ENCODE measurements at regions not wholly inside any gene's neighbourhood (a gene's known extent, or its start where the extent isn't known, plus 50 kb on each side); places are given as distances from the start of the nearest gene placed in this dataset.
"Not testable (repeated sequence)": the region's sequence is repeated elsewhere in the genome, so short reads cannot be mapped to it uniquely, and the experiment has no call there.

- 100% methylated on average over 1 of the region's 5 CpGs; no CpG with 5 or more reads in 1 of the 2 experiments for WGBS, 2 experiments (ENCODE audit: extremely low coverage in 2 of 2, insufficient read length in 1 of 2)
- ATAC-seq (ENCODE audit: low read depth); H4K91ac ChIP-seq (ENCODE audit: insufficient read depth, low read depth, low read length); CTCF ChIA-PET; H3K36me3 ChIP-seq (ENCODE audit: control insufficient read depth, insufficient read depth, low read length); H2BK120ac ChIP-seq (ENCODE audit: low read depth, low read length); H3K4me3 ChIP-seq (ENCODE audit: insufficient read depth, low read depth, low read length); H3K18ac ChIP-seq (ENCODE audit: low read depth, low read length); H2BK5ac ChIP-seq (ENCODE audit: low read depth, low read length, poor library complexity, severe bottlenecking); H4K8ac ChIP-seq (ENCODE audit: low read depth in 2 of 2, low read length in 2 of 2); H4K5ac ChIP-seq (ENCODE audit: low read depth, low read length); H3K9ac ChIP-seq (ENCODE audit: low read depth, low read length); POLR2A ChIA-PET (ENCODE audit: unreplicated experiment); in situ Hi-C loops (cut with MboI; ENCODE audit: low sequenced_read_pairs); H3K4me2 ChIP-seq (ENCODE audit: low read depth, low read length); H3K27me3 ChIP-seq (ENCODE audit: control insufficient read depth, insufficient read depth, low read length); H3K23ac ChIP-seq (ENCODE audit: low read depth, low read length); DNase-seq; H3K27ac ChIP-seq (ENCODE audit: insufficient read depth, low read length); H2BK15ac ChIP-seq (ENCODE audit: low read depth, low read length); H3K4ac ChIP-seq (ENCODE audit: low read depth, low read length); H2AK9ac ChIP-seq (replicated peaks; ENCODE audit: low read depth, low read length, poor library complexity); H3K14ac ChIP-seq (replicated peaks; ENCODE audit: low read depth, low read length); H2BK20ac ChIP-seq (ENCODE audit: low read depth, low read length); H3K9me1 ChIP-seq (ENCODE audit: insufficient read depth, low read length); BruUV-seq (replicated peaks); H3K56ac ChIP-seq (ENCODE audit: extremely low read depth, insufficient read depth, low read length); H3K79me1 ChIP-seq (ENCODE audit: low read depth in 1 of 2, low read length in 2 of 2); H3K4me1 ChIP-seq (ENCODE audit: control insufficient read depth, insufficient read depth, low read length); H2AFZ ChIP-seq (replicated peaks; ENCODE audit: low read length, poor library complexity); H2AK5ac ChIP-seq (ENCODE audit: low read depth, low read length); dilution Hi-C loops (cut with HindIII; ENCODE audit: low sequenced_read_pairs, unreplicated experiment); H4K20me1 ChIP-seq (ENCODE audit: insufficient read depth, low read length); H3K9me3 ChIP-seq (ENCODE audit: control insufficient read depth, insufficient read depth, low read length); intact Hi-C loops (cut with micrococcal nuclease): not testable (repeated sequence)
Observed at GRCh38 chr14:38543851-38544250, 288.0 kb upstream of the CLEC14A start.

GRCh38 chr14:38538053-38538452 lies 282.2 kb upstream of the CLEC14A start:
- dilution Hi-C loops (cut with HindIII; ENCODE audit: low sequenced_read_pairs, unreplicated experiment); H3K9me1 ChIP-seq (ENCODE audit: insufficient read depth, low read length); BruUV-seq (replicated peaks); H3K36me3 ChIP-seq (ENCODE audit: control insufficient read depth, insufficient read depth, low read length); H3K27ac ChIP-seq (ENCODE audit: insufficient read depth, low read length); H3K4ac ChIP-seq (ENCODE audit: low read depth, low read length); H3K56ac ChIP-seq (ENCODE audit: extremely low read depth, insufficient read depth, low read length); H2AFZ ChIP-seq (replicated peaks; ENCODE audit: low read length, poor library complexity); H2AK9ac ChIP-seq (replicated peaks; ENCODE audit: low read depth, low read length, poor library complexity); in situ Hi-C loops (cut with MboI; ENCODE audit: low sequenced_read_pairs); H4K20me1 ChIP-seq (ENCODE audit: insufficient read depth, low read length); H2BK20ac ChIP-seq (ENCODE audit: low read depth, low read length); H2AK5ac ChIP-seq (ENCODE audit: low read depth, low read length); H3K27me3 ChIP-seq (ENCODE audit: control insufficient read depth, insufficient read depth, low read length); H3K9me3 ChIP-seq (ENCODE audit: control insufficient read depth, insufficient read depth, low read length); H3K4me2 ChIP-seq (ENCODE audit: low read depth, low read length); H2BK5ac ChIP-seq (ENCODE audit: low read depth, low read length, poor library complexity, severe bottlenecking); H3K23ac ChIP-seq (ENCODE audit: low read depth, low read length); H2BK15ac ChIP-seq (ENCODE audit: low read depth, low read length); CTCF ChIA-PET; H4K8ac ChIP-seq (ENCODE audit: low read depth in 2 of 2, low read length in 2 of 2); H3K79me1 ChIP-seq (ENCODE audit: low read depth in 1 of 2, low read length in 2 of 2); H3K4me3 ChIP-seq (ENCODE audit: insufficient read depth, low read depth, low read length); H3K18ac ChIP-seq (ENCODE audit: low read depth, low read length); H4K5ac ChIP-seq (ENCODE audit: low read depth, low read length); H3K14ac ChIP-seq (replicated peaks; ENCODE audit: low read depth, low read length); intact Hi-C loops (cut with micrococcal nuclease); H4K91ac ChIP-seq (ENCODE audit: insufficient read depth, low read depth, low read length); POLR2A ChIA-PET (ENCODE audit: unreplicated experiment); ATAC-seq (ENCODE audit: low read depth); DNase-seq; H2BK120ac ChIP-seq (ENCODE audit: low read depth, low read length); H3K4me1 ChIP-seq (ENCODE audit: control insufficient read depth, insufficient read depth, low read length); H3K9ac ChIP-seq (ENCODE audit: low read depth, low read length): not testable (repeated sequence)
- WGBS, 2 experiments (ENCODE audit: extremely low coverage in 2 of 2, insufficient read length in 1 of 2): no CpG with 5 or more reads among the region's 5 CpGs
